HFFc6 (cell line): ENCODE measurements at regions not wholly inside any gene's neighbourhood (a gene's known extent, or its start where the extent isn't known, plus 50 kb on each side); places are given as distances from the start of the nearest gene placed in this dataset.
A peak's percentile ranks its signal among the peaks of the same experiment; 100 is the strongest.

ENCODE experiments used
- DNase-seq: peaks from one replicate; pipeline ENCODE4 v3.0.0-alpha.2; 2018
- H3K27ac Mint-ChIP-seq: 2 replicates; pipeline ENCODE4 v1.8.0; 2020; ENCODE audit warnings: mild to moderate bottlenecking, mixed read lengths
- H3K27me3 Mint-ChIP-seq: 2 replicates; pipeline ENCODE4 v1.8.0; 2021; ENCODE audit warnings: mild to moderate bottlenecking, moderate library complexity, mixed read lengths; ENCODE audit not compliant: insufficient read depth
- H3K36me3 Mint-ChIP-seq: 2 replicates; pipeline ENCODE4 v1.8.0; 2021; ENCODE audit warnings: low read depth, mixed read lengths
- H3K4me1 Mint-ChIP-seq: 2 replicates; pipeline ENCODE4 v1.8.0; 2020; ENCODE audit warnings: low read depth, mixed read lengths
- H3K4me3 Mint-ChIP-seq: 2 replicates; pipeline ENCODE4 v1.8.0; 2020; ENCODE audit warnings: mild to moderate bottlenecking, moderate library complexity, mixed read lengths
- H3K9me3 Mint-ChIP-seq: 2 replicates; pipeline ENCODE4 v1.8.0; 2020; ENCODE audit warnings: mild to moderate bottlenecking, mixed read lengths
- CTCF ChIP-seq: fragments of 200-600 bp; sonication (generic); IDR thresholded peaks from 2 replicates; pipeline ENCODE4 v1.5.0; 2021; ENCODE audit warnings: antibody characterized with exemption, mild to moderate bottlenecking

- Mint-ChIP-seq H3K27ac (peak overlapping the region; percentile 42; the same call in 1 of the 2 replicates), H3K9me3 (peaks cover 9% of the 10 kb centered on the region), H3K36me3 (peaks cover 41% of the 10 kb centered on the region), H3K4me1 (peaks cover 42% of the 10 kb centered on the region), H3K27me3 (peaks cover 2% of the 10 kb centered on the region; the same call in 1 of the 2 replicates), H3K4me3 (no peak overlapping the region)
- TF ChIP-seq CTCF = no peak
- no peak for DNase-seq
Measured at GRCh38 chr11:69360606-69361005, 66.7 kb downstream of the MYEOV start.

- peaks cover 46% of the 10 kb centered on the region for H3K4me1 Mint-ChIP-seq
- TF ChIP-seq CTCF = no peak
- H3K9me3 Mint-ChIP-seq = peaks cover 9% of the 10 kb centered on the region
- no peak for DNase-seq
- no peak overlapping the region for H3K27ac Mint-ChIP-seq
- H3K36me3 Mint-ChIP-seq = peaks cover 38% of the 10 kb centered on the region
- H3K4me3 Mint-ChIP-seq = no peak overlapping the region
- H3K27me3 Mint-ChIP-seq = peaks cover 3% of the 10 kb centered on the region; the same call in 1 of the 2 replicates
Measured at GRCh38 chr11:69361048-69361447, 67.1 kb downstream of the MYEOV start.

GRCh38 chr11:69361466-69361865 lies 67.5 kb downstream of the MYEOV start:
- Mint-ChIP-seq H3K9me3 (peaks cover 9% of the 10 kb centered on the region), H3K4me1 (peaks cover 49% of the 10 kb centered on the region), H3K27ac (no peak overlapping the region), H3K4me3 (no peak overlapping the region), H3K27me3 (peaks cover 6% of the 10 kb centered on the region; the same call in 1 of the 2 replicates), H3K36me3 (peaks cover 38% of the 10 kb centered on the region)
- TF ChIP-seq CTCF = no peak
- no peak for DNase-seq

- Mint-ChIP-seq H3K9me3 (peaks cover 9% of the 10 kb centered on the region), H3K36me3 (peaks cover 39% of the 10 kb centered on the region), H3K27ac (no peak overlapping the region; the same call in 1 of the 2 replicates), H3K4me1 (peaks cover 51% of the 10 kb centered on the region), H3K27me3 (peaks cover 6% of the 10 kb centered on the region; the same call in 1 of the 2 replicates), H3K4me3 (no peak overlapping the region)
- no peak for DNase-seq
- no peak for TF ChIP-seq CTCF
Measured at GRCh38 chr11:69362315-69362714, 68.4 kb downstream of the MYEOV start.

GRCh38 chr11:69364921-69365320 lies 71.0 kb downstream of the MYEOV start:
- DNase-seq = peak; percentile 25
- peaks cover 4% of the 10 kb centered on the region for H3K27me3 Mint-ChIP-seq
- peaks cover 10% of the 10 kb centered on the region for H3K9me3 Mint-ChIP-seq
- peaks cover 65% of the 10 kb centered on the region for H3K4me1 Mint-ChIP-seq
- H3K36me3 Mint-ChIP-seq = peaks cover 43% of the 10 kb centered on the region
- H3K4me3 Mint-ChIP-seq = peak overlapping the region; percentile 54
- H3K27ac Mint-ChIP-seq = peak overlapping the region; percentile 89
- no peak for TF ChIP-seq CTCF

GRCh38 chr11:69365558-69365957 lies 71.6 kb downstream of the MYEOV start:
- peaks cover 8% of the 10 kb centered on the region for H3K9me3 Mint-ChIP-seq

More at GRCh38 chr11:69365558-69365957, 71.6 kb downstream of the MYEOV start:
- H3K4me3 Mint-ChIP-seq = no peak overlapping the region
- peaks cover 4% of the 10 kb centered on the region for H3K27me3 Mint-ChIP-seq
- peaks cover 59% of the 10 kb centered on the region for H3K4me1 Mint-ChIP-seq
- no peak for TF ChIP-seq CTCF
- peak overlapping the region; percentile 89; the same call in 1 of the 2 replicates for H3K27ac Mint-ChIP-seq
- no peak for DNase-seq
- peaks cover 42% of the 10 kb centered on the region for H3K36me3 Mint-ChIP-seq
